LNCAP (cell line): ENCODE measurements at regions not wholly inside any gene's neighbourhood (a gene's known extent, or its start where the extent isn't known, plus 50 kb on each side); places are given as distances from the start of the nearest gene placed in this dataset.

Source experiments
- CTCF ChIP-seq: fragments of 450-650 bp; IDR thresholded peaks from 2 replicates; pipeline ENCODE4 v1.5.1; 2017; ENCODE audit warnings: mild to moderate bottlenecking

DNA sequence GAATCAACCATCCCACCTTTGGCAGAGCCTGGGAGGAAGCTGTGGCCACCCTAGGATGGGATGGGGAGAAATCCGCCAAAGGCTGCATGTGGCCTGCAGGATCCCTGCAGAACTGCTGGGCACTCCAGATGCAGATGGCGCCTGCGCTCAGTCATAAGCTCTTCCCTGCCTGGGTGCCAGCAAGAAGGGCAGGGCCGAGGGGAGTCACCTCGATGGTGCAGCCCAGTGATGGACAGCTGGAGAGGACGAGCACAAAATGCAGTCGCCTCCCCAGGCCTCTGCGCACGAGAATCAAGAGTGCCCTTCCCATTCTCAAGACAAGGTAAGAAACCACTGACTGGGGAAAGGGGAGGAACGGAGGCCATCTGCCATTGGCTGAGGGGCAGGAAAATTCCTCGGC is 693.6 kb downstream of the TBC1D22A start:
- TF ChIP-seq CTCF = no peak

DNA sequence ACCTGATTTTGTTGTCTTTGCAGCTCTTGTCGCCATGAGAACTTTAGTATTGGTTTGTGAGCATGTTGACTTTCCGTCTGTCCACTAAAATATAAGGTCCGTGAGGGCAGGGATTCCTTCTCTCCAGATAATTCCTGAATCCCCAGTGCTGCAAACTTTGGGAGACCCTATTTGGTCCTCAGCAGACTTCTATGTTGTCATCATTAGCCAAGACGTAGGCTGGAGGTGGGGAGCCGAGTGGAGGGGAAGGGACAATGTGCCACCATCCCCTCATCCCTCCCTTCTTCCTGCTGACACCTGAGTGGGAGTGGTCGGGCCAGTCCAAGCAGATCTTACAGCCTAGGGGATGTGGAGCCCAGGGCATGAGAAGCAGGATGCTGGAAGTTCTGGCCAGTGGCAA is 690.6 kb downstream of the TBC1D22A start:
- no peak for TF ChIP-seq CTCF

DNA sequence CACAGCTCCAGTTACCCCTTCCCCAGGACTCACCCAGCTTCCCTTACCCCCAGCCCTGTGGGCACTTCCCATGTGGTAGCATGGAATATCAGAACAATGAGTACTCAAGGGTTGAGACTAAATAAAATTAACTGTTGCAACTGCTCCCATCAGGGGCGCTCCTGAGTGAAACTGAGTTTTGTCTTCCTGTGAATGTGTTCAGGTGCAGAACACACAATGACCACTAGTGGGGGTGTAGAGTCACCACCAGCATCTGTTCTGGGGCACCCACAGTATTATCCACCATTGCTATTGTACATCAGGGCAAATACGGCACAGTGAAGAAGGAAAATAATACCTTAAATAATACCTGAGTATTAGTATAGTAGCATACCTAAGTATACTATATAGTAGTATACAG is 689.7 kb downstream of the TBC1D22A start:
- TF ChIP-seq CTCF = peak; percentile 69

- no peak for TF ChIP-seq CTCF
Observed at GRCh38 chr22:47450876-47451475, 688.5 kb downstream of the TBC1D22A start.

GRCh38 chr22:47449508-47450270 is 687.2 kb downstream of the TBC1D22A start:
- no peak for TF ChIP-seq CTCF

DNA sequence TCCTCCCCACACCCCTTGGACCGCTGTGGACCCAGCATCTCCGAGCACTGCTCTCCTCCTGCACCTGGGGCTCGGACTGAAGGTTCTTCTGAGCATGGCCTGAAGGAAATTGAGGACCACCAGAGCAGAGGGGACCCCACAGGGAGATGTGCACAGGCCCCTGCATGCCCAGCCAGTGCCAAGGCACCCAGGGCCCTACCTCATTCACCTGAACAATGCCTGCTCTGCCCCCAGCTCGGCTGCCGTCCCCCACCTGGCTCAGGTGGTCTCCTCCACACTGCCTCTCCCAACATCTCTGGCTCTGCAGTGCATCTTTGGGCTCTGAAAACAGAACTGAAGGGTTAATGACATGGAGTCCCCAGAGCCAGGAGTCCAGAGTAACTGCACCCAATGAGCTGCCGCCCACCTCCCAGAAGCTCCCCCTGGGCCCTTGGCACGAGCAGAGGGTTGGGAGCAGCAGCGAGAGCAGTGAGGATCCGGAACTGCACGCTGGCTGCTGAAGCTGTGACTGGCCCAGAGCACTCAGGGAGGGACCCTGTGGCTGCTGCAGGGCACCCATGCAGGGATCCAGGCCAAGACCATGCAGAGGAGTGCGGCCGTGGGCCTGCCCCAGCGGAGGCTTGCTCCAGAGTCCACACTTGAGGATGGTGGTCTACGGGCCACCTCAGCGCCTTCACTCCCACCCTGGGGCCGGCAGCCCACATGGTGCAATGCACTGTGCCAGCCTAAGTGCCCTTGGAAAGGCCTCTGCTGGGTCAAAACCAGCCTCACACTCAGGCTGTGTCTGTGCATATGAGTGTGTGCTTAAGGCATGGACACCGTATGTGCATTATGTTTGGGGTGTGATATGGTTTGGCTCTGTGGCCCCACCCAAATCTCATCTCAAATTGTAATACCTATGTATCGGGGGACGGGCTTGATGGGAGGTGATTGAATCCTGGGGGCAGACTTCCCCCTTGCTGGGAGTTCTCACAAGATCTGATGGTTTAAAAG is 686.1 kb downstream of the TBC1D22A start:
- no peak for TF ChIP-seq CTCF
